ENCODE measurements at regions not wholly inside any gene's neighbourhood (a gene's known extent, or its start where the extent isn't known, plus 50 kb on each side); places are given as distances from the start of the nearest gene placed in this dataset.

GRCh38 chr22:48979482-48979881 lies 848.2 kb downstream of the BRD1 start:
- DNase-seq, result peak; percentile 27

GRCh38 chr22:48976556-48977535 lies 850.8 kb downstream of the BRD1 start:
- no peak for DNase-seq

- DNase-seq, result no peak
Measured at GRCh38 chr22:48975886-48976285, 851.8 kb downstream of the BRD1 start.

GRCh38 chr22:48975316-48975741 lies 852.3 kb downstream of the BRD1 start:
- DNase-seq, result no peak

- DNase-seq, result no peak
Measured at GRCh38 chr22:48974443-48975315, 853.0 kb downstream of the BRD1 start.

GRCh38 chr22:48973694-48974041 lies 854.0 kb downstream of the BRD1 start:
- no peak for DNase-seq

- no peak for DNase-seq
Measured at GRCh38 chr22:48972979-48973693, 854.5 kb downstream of the BRD1 start.

- DNase-seq, result peak; percentile 20
Measured at GRCh38 chr22:48968201-48968959, 859.3 kb downstream of the BRD1 start.

GRCh38 chr22:48963405-48963804 lies 864.3 kb downstream of the BRD1 start:
- DNase-seq, result no peak

GRCh38 chr22:48961705-48962104 lies 866.0 kb downstream of the BRD1 start:
- no peak for DNase-seq

- no peak for DNase-seq
Measured at GRCh38 chr22:48960980-48961660, 866.6 kb downstream of the BRD1 start.

- DNase-seq, result no peak
Measured at GRCh38 chr22:48960576-48960975, 867.1 kb downstream of the BRD1 start.

- DNase-seq, result no peak
Measured at GRCh38 chr22:48959496-48959895, 868.2 kb downstream of the BRD1 start.

GRCh38 chr22:48957987-48958321 lies 869.7 kb downstream of the BRD1 start:
- no peak for DNase-seq

GRCh38 chr22:48957311-48957986 lies 870.2 kb downstream of the BRD1 start:
- no peak for DNase-seq

GRCh38 chr22:48955351-48956311 lies 872.0 kb downstream of the BRD1 start:
- DNase-seq, result no peak

GRCh38 chr22:48954781-48955311 lies 872.8 kb downstream of the BRD1 start:
- no peak for DNase-seq

GRCh38 chr22:48953830-48954229 lies 873.8 kb downstream of the BRD1 start:
- DNase-seq, result no peak

GRCh38 chr22:48953103-48953720 lies 874.5 kb downstream of the BRD1 start:
- no peak for DNase-seq

Data from hematopoietic multipotent progenitor cell treated with erythropoietin and hydrocortisone succinate and interleukin-3 and kit ligand, for 4 days (in vitro differentiated cells).